Calu3 (cell line): ENCODE measurements at regions not wholly inside any gene's neighbourhood (a gene's known extent, or its start where the extent isn't known, plus 50 kb on each side); places are given as distances from the start of the nearest gene placed in this dataset.

Source experiments
- BruUV-seq: library from RNA; stranded (reverse); fragments of 400-500 nt; replicated peaks from 2 replicates; lab custom pipeline; 2021; lab: Mats Ljungman, UMichigan
- CTCF ChIA-PET: fragments of 300-600 bp; sonication (Branson Sonifier 250); formaldehyde crosslinking; loops from one replicate; lab custom pipeline; 2022; ENCODE audit warnings: antibody characterized with exemption; lab: Charles Lee
- DNase-seq: peaks from one replicate; pipeline ENCODE4 v3.0.0; 2022
- H3K27ac Mint-ChIP-seq: one replicate; pipeline ENCODE4 v1.8.0; 2022; ENCODE audit warnings: mixed read lengths; ENCODE audit not compliant: unreplicated experiment
- H3K27me3 Mint-ChIP-seq: one replicate; pipeline ENCODE4 v1.8.0; 2022; ENCODE audit warnings: mixed read lengths; ENCODE audit not compliant: unreplicated experiment
- H3K36me3 Mint-ChIP-seq: one replicate; pipeline ENCODE4 v1.8.0; 2022; ENCODE audit warnings: mild to moderate bottlenecking, moderate library complexity, mixed read lengths; ENCODE audit not compliant: insufficient read depth, unreplicated experiment
- H3K4me1 Mint-ChIP-seq: one replicate; pipeline ENCODE4 v1.8.0; 2022; ENCODE audit warnings: mild to moderate bottlenecking, low read depth, mixed read lengths; ENCODE audit not compliant: unreplicated experiment
- H3K4me3 Mint-ChIP-seq: one replicate; pipeline ENCODE4 v1.8.0; 2022; ENCODE audit warnings: mild to moderate bottlenecking, low read depth, moderate library complexity, mixed read lengths; ENCODE audit not compliant: unreplicated experiment
- H3K9me3 Mint-ChIP-seq: one replicate; pipeline ENCODE4 v1.8.0; 2022; ENCODE audit warnings: low read depth, mixed read lengths; ENCODE audit not compliant: unreplicated experiment
- CTCF ChIP-seq: fragments of 200-600 bp; IDR thresholded peaks from one replicate; pipeline ENCODE4 v1.8.0; 2022; ENCODE audit warnings: antibody characterized with exemption; ENCODE audit not compliant: unreplicated experiment
- intact Hi-C: fragments of 100-400 bp; cut with micrococcal nuclease; formaldehyde crosslinking; loops from one replicate; pipeline ENCODE4 v1.10.0; 2022; ENCODE audit not compliant: unreplicated experiment

DNA sequence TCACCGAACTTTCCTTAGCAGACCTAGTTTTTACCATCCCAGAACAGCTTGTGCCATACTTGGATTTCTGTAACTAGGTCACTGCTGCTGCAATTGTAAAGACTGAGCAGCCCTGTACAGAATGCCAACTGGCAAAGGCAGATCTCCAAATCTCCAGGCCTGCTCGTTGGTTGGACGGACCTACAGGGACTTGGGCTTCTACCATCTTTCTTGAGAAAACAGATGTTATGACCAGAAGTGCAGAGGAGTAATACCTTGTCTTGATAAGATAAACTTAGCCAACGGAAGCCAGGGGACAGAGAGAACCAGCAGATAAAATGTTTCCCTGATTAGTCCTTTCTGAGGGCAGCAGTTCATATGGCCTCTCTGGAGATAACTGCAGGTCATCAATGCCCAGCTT lies 304.1 kb downstream of the RFPL4B start:
- Mint-ChIP-seq H3K27ac (no peak overlapping the region), H3K4me1 (no peaks in the 10 kb centered on the region), H3K36me3 (no peaks in the 10 kb centered on the region), H3K27me3 (no peaks in the 10 kb centered on the region), H3K9me3 (no peaks in the 10 kb centered on the region), H3K4me3 (no peak overlapping the region)
- no peak for TF ChIP-seq CTCF
- CTCF ChIA-PET = no interaction called here
- no TSS peak for BruUV-seq
- no peak for DNase-seq
- intact Hi-C loops = no loop called here

- no peak for DNase-seq
- Mint-ChIP-seq H3K36me3 (no peaks in the 10 kb centered on the region), H3K4me3 (no peak overlapping the region), H3K4me1 (no peaks in the 10 kb centered on the region), H3K9me3 (no peaks in the 10 kb centered on the region), H3K27me3 (no peaks in the 10 kb centered on the region), H3K27ac (no peak overlapping the region)
- BruUV-seq = no TSS peak
- TF ChIP-seq CTCF = no peak
- intact Hi-C loops = no loop called here
- CTCF ChIA-PET = no interaction called here
Observed at GRCh38 chr6:112659912-112660311, 312.8 kb downstream of the RFPL4B start.

DNA sequence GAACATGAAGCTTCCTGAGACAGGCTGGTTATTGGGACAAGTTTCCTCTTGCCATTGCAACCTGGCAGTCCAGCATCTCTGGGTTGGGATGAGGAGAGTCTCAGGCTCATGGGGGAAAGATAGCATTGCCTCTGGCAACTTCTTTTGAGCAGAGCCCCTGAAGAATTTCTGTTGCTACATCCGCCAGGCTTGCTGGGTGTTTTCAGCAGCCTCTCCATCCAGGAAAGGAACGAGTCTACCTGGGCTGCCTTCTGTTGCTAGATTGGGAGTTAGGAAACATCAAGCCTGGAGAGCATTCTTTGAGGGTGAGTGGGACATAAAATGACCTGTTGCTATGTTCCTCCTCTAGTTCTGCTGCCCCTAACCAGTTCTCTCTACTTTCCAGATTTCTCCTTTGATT lies 313.5 kb downstream of the RFPL4B start:
- no peak overlapping the region for H3K27ac Mint-ChIP-seq
- CTCF ChIA-PET = no interaction called here
- no peak overlapping the region for H3K4me3 Mint-ChIP-seq
- BruUV-seq = no TSS peak
- no peak for DNase-seq
- no peaks in the 10 kb centered on the region for H3K9me3 Mint-ChIP-seq
- no peaks in the 10 kb centered on the region for H3K27me3 Mint-ChIP-seq
- intact Hi-C loops = no loop called here
- no peak for TF ChIP-seq CTCF
- H3K36me3 Mint-ChIP-seq = no peaks in the 10 kb centered on the region
- H3K4me1 Mint-ChIP-seq = no peaks in the 10 kb centered on the region

DNA sequence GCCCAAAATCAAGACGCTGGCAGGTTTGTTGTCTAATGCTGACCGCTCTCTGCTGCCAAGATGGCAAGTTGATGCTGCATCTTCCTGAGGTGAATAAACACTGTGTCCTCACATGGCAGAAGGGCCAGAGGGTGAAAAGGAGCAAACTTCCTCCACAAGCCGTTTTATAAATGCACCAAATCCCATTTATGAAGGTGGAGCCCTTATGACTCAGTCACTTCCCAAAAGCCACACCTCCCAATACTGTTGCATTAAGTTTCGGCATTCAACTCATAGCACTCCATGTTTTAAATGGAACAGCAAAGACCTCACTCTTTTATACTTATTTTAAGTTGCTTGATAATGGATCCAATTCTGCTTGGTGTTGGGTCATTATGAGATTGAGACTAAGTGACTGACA lies 316.6 kb downstream of the RFPL4B start:
- no peak overlapping the region for H3K4me3 Mint-ChIP-seq
- H3K4me1 Mint-ChIP-seq = no peaks in the 10 kb centered on the region
- no peaks in the 10 kb centered on the region for H3K27me3 Mint-ChIP-seq
- CTCF ChIA-PET = no interaction called here
- BruUV-seq = no TSS peak
- no peaks in the 10 kb centered on the region for H3K36me3 Mint-ChIP-seq
- no peak for TF ChIP-seq CTCF
- no peaks in the 10 kb centered on the region for H3K9me3 Mint-ChIP-seq
- DNase-seq = no peak
- intact Hi-C loops = no loop called here
- no peak overlapping the region for H3K27ac Mint-ChIP-seq
